Heart right ventricle (tissue), 16 donors: ENCODE measurements at regions not wholly inside any gene's neighbourhood (a gene's known extent, or its start where the extent isn't known, plus 50 kb on each side); places are given as distances from the start of the nearest gene placed in this dataset.
A peak's percentile ranks its signal among the peaks of the same experiment; 100 is the strongest.

Experiments used
- ATAC-seq, 8 donors: fragments of 200-7000 bp; cut with Tn5 transposase; one replicate each; pipeline ENCODE4 v1.9.1; 2020; ENCODE audit warnings: mild to moderate bottlenecking in 8 of 8, moderate library complexity in 8 of 8, moderate number of reproducible peaks in 1 of 8
- DNase-seq, 2 donors: peaks; one replicate each; pipeline ENCODE4 v3.0.0-alpha.2; 2020
- H3K27ac ChIP-seq, 10 donors: fragments of 200-600 bp; sonication (generic) in 2 of 10; one replicate each; pipeline versions ENCODE4 v1.5.0 to v1.8.0; 2020 to 2022; ENCODE audit warnings: mild to moderate bottlenecking in 3 of 10
- H3K27me3 ChIP-seq, 7 donors: fragments of 200-600 bp; one replicate each; pipeline ENCODE4 v1.8.0; 2021 to 2022; ENCODE audit warnings: mild to moderate bottlenecking in 2 of 7
- H3K36me3 ChIP-seq, 9 donors: fragments of 200-600 bp; sonication (generic) in 1 of 9; one replicate each; pipeline versions ENCODE4 v1.5.0 to v1.8.0; 2020 to 2022; ENCODE audit warnings: mild to moderate bottlenecking in 2 of 9
- H3K4me1 ChIP-seq, 9 donors: fragments of 200-600 bp; sonication (generic) in 1 of 9; one replicate each; pipeline versions ENCODE4 v1.5.0 to v1.8.0; 2020 to 2022; ENCODE audit warnings: mild to moderate bottlenecking in 4 of 9
- H3K4me3 ChIP-seq, 10 donors: fragments of 200-600 bp; sonication (generic) in 2 of 10; one replicate each; pipeline versions ENCODE4 v1.5.0 to v1.8.0; 2020 to 2022; ENCODE audit warnings: mild to moderate bottlenecking in 7 of 10, moderate library complexity in 2 of 10
- H3K9me3 ChIP-seq, 11 donors: fragments of 200-600 bp in 10 of 11; sonication (generic) in 2 of 11; one replicate each; pipeline versions ENCODE4 v1.5.0 to v1.8.0; 2013 to 2022; ENCODE audit warnings: mild to moderate bottlenecking in 2 of 11, control low read depth in 1 of 11, moderate library complexity in 1 of 11
- CTCF ChIP-seq, 9 donors: fragments of 200-600 bp; sonication (generic) in 2 of 9; IDR thresholded peaks; one replicate each; pipeline versions ENCODE4 v1.5.0 to v1.8.0; 2021 to 2022; ENCODE audit warnings: antibody characterized with exemption in 9 of 9, mild to moderate bottlenecking in 5 of 9, moderate library complexity in 1 of 9
- WGBS, 2 donors: extraction: QIAGEN DNeasy Blood & Tissue Kit; methylation state at CpG; one replicate each; pipeline ENCODE4 v1.1.7; 2013; ENCODE audit warnings: inconsistent platforms in 1 of 2; 5-methylcytosine and 5-hydroxymethylcytosine counted together
- intact Hi-C, 10 donors: fragments of 100-400 bp; cut with DNase I; formaldehyde crosslinking; loops; one replicate each; pipeline versions ENCODE4 v1.11.1 to v1.14.2; 2022
- donor health status: Arrhythmogenic right ventricular cardiomyopathy.
- donor health status: ischemic (EF 13 %, LVEDD 7.1; RV severe dilation, severe dysfunction).
- donor health status: healthy with polysubstance abuse.
- donor health status: DM: no; HTN: yes; CAD: no.
- donor health status: DM: no; HTN: no; CAD: no.
- donor health status: ischemic (EF 25% LVEDD 6.9; RV normal size, moderate dysfunction).
- donor health status: ischemic (EF 25% LVEDD 5.7; RV mildly dilated, moderate dysfunction).
- donor health status: healthy.
- donor health status: DM: yes; HTN: yes; CAD: no.
- donor health status: Ischemic cardiomyopathy.
- donor health status: ischemic (EF 35%, LVEDD 5.7; RV mildly dilated, moderate dysfunction).
- donor health status: nonischemic (EF 11% LVEDD 7.7; RV severe dilation, severe dysfunction).
- donor health status: DM: yes; HTN: yes; CAD: no.
- donor health status: PGD.
- donor health status: ischemic (EF 29% LVEDD 5.4; RV normal size, mild dysfunction).
- donor health status: nonischemic (EF 23%, LVEDD 6.1; RV moderate dilation, normal function).

- WGBS, 2 donors: 64 to 85% methylated on average over 1 of the region's 1 CpG
- DNase-seq (no peak), ATAC-seq (no peak)
- intact Hi-C loops: no loop called here
- Histone ChIP-seq H3K27ac (no peak overlapping the region), H3K27me3 (no peaks in the 10 kb centered on the region), H3K36me3 (no peaks in the 10 kb centered on the region), H3K9me3 (no peaks in the 10 kb centered on the region), H3K4me3 (no peak overlapping the region), H3K4me1 (peaks cover 0 to 17% (median 8%) of the 10 kb centered on the region in 9 donors)
- TF ChIP-seq CTCF (IDR thresholded peaks at IDR 0.05): no peak
Measured at GRCh38 chr9:105969636-105970035, 275.3 kb downstream of the TMEM38B start.

- intact Hi-C loops: no loop called here
- peaks cover 0 to 21% (median 8%) of the 10 kb centered on the region in 9 donors for H3K4me1 ChIP-seq
- no peaks in the 10 kb centered on the region for H3K27me3 ChIP-seq
- 39 to 63% methylated on average over 2 of the region's 2 CpGs for WGBS, 2 donors
- ATAC-seq (no peak), DNase-seq (no peak)
- H3K36me3 ChIP-seq: no peaks in the 10 kb centered on the region
- H3K4me3 ChIP-seq: peak overlapping the region in 1 of 10 donors; percentile 3
- H3K9me3 ChIP-seq: no peaks in the 10 kb centered on the region
- H3K27ac ChIP-seq: peak overlapping the region in 2 of 10 donors; percentile 19 to 40
- TF ChIP-seq CTCF (IDR thresholded peaks at IDR 0.05): no peak
Measured at GRCh38 chr9:105971986-105972385, 277.6 kb downstream of the TMEM38B start.

- Histone ChIP-seq H3K27me3 (no peaks in the 10 kb centered on the region), H3K36me3 (no peaks in the 10 kb centered on the region), H3K4me3 (peak overlapping the region in 1 of 10 donors; percentile 3), H3K27ac (peak overlapping the region in 2 of 10 donors; percentile 19 to 40), H3K9me3 (no peaks in the 10 kb centered on the region), H3K4me1 (peaks cover 0 to 21% (median 8%) of the 10 kb centered on the region in 9 donors)
- peak in 1 of 8 donors; percentile 42 for ATAC-seq
- DNase-seq: no peak
- no peak for TF ChIP-seq CTCF (IDR thresholded peaks at IDR 0.05)
- intact Hi-C loops: no loop called here
- WGBS, 2 donors: 41 to 51% methylated on average over 6 of the region's 6 CpGs
Measured at GRCh38 chr9:105972466-105973204, 278.3 kb downstream of the TMEM38B start.

- DNase-seq: no peak
Measured at GRCh38 chr9:105973951-105974351, 279.6 kb downstream of the TMEM38B start.

More at GRCh38 chr9:105973951-105974351, 279.6 kb downstream of the TMEM38B start:
- WGBS, 2 donors: 56 to 58% methylated on average over 3 of the region's 3 CpGs
- TF ChIP-seq CTCF (IDR thresholded peaks at IDR 0.05): no peak
- H3K27me3 ChIP-seq: no peaks in the 10 kb centered on the region
- intact Hi-C loops: no loop called here
- no peaks in the 10 kb centered on the region for H3K36me3 ChIP-seq
- peaks cover 0 to 21% (median 8%) of the 10 kb centered on the region in 9 donors for H3K4me1 ChIP-seq
- no peak overlapping the region for H3K4me3 ChIP-seq
- H3K27ac ChIP-seq: no peak overlapping the region
- no peaks in the 10 kb centered on the region for H3K9me3 ChIP-seq
- peak in 4 of 8 donors; percentile 30 to 73 (median 64) for ATAC-seq
